ENCODE measurements at regions not wholly inside any gene's neighbourhood (a gene's known extent, or its start where the extent isn't known, plus 50 kb on each side); places are given as distances from the start of the nearest gene placed in this dataset.

- no peak for TF ChIP-seq CTCF (IDR thresholded peaks at IDR 0.05)
- no peak for TF ChIP-seq EZH2phosphoT487 (IDR thresholded peaks at IDR 0.05)
Measured at GRCh38 chr5:74328221-74328630, 312.3 kb downstream of the ENC1 start.
